GM18505 (cell line): ENCODE measurements at regions not wholly inside any gene's neighbourhood (a gene's known extent, or its start where the extent isn't known, plus 50 kb on each side); places are given as distances from the start of the nearest gene placed in this dataset.

Experiments
- ATAC-seq: cut with Tn5 transposase; IDR thresholded peaks from one replicate; pipeline ENCODE4 v1.9.1; 2021; ENCODE audit not compliant: unreplicated experiment
- POLR2A ChIP-seq: IDR thresholded peaks from 4 replicates; pipeline ENCODE4 v1.6.1; 2011; ENCODE audit warnings: borderline replicate concordance; ENCODE audit not compliant: insufficient read depth, insufficient read length; ENCODE audit errors: extremely low read depth

- TF ChIP-seq POLR2A: no peak
- no peak for ATAC-seq
Measured at GRCh38 chr17:68740555-68741447, 139.6 kb upstream of the FAM20A start.

DNA sequence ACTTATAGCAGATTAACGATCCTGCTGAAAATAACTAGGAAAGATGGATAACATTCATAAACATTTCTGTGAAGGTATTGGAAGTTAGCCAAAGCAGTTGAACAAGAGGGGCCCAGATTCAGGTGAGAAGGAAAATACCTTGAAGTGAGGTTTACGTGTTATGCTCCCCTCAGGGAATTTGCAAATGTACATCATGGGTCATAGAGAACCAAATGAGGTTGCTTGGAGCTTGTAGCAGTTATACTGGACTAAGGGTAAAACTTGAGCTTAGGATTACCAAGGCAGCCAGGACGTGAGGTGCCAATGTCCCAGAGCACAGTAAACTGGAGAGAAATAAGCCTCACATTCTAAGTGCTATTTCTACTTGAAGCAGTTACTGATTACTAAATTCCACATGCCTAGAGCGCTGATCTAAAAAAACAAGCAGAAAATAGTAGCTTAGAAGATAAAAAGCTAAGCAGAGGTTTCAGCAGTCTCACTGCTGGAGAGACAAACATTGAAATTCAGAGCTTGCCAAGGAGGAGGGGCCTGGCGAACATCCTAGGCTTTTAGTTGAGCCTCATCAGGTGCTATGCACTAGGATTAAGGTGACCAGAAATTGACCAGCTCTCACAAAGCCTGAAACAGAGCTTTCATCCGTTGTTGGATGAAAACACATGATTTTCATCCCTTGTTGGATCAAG lies 136.7 kb upstream of the FAM20A start:
- no peak for ATAC-seq
- no peak for TF ChIP-seq POLR2A

GRCh38 chr17:68734931-68735330 lies 133.8 kb upstream of the FAM20A start:
- no peak for TF ChIP-seq POLR2A
- ATAC-seq: no peak

DNA sequence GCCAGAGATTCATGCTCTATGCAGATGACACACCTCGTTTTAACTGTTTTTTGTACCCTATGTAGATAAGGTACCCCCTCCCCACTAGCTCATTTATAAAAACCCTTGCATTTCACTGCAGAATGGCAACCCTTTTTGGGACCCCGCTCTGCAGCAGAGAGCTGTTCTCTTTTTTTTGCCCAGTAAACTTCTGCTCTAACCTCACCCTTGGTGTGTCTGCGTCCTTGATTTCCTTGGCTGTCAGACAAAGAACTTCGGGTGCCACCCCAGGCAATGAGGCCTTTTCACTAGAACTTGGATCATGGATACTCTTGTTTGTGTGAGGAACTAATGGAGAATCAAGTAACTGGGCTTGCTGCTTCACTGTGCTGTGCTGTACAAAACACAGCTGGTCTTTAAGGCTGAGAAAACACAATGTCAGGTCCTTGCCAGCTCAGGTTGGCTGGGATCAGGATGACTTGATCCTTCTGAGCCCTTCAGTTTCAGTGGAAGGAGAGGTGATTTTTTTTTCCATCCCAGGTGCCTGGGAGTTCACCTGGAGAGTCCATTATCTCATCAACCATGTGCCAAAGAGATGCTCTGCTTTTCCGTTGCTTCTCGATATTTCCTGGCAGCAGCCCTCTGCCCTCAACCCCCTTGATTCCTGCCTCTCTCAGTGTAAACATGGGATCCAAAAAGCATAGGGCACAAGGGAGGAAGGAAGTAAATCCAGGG lies 133.2 kb upstream of the FAM20A start:
- no peak for ATAC-seq
- TF ChIP-seq POLR2A: no peak

DNA sequence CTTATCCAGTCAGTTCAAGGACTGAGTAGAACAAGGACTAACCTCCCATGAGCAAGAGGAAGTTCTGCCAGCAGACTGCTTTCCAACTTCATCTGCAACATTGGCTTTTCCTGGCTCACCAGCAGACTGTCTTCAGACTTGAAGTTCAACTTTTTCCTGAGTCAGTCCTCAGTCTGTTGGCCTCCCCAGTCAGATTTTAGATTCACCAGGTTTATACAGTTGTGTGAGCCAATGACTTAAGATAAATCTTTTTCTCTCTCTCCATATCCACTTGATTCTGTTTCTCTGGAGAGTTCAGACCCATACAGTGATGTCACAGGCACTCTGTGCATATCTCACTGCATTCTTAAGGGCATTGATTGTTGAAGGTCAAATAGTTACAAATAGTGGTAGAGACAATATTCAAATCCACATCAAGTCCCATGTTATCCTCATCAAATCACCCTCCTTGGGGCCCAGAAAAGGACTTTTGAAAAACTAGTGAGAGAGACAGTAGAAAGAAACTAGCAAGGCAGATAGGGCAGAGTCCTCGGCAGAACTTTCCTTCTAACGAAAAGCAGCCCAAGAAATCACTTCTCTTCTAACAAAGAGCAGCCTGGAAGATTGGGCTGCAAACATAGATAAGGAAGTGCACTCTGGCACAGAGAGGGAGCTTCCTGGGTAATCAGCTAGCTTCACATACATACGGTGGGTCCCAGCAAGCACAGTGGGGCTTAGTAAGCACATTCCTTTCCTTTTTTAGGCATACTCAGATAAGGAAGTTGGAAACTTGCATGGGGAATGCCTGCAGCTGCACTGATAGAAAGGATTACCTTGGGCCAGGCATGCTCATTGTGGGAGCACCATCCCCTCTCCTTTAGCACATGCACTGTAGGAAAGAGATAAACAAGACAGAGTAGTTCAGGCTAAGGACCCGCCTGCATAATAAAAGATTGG lies 132.3 kb upstream of the FAM20A start:
- ATAC-seq: no peak
- no peak for TF ChIP-seq POLR2A

DNA sequence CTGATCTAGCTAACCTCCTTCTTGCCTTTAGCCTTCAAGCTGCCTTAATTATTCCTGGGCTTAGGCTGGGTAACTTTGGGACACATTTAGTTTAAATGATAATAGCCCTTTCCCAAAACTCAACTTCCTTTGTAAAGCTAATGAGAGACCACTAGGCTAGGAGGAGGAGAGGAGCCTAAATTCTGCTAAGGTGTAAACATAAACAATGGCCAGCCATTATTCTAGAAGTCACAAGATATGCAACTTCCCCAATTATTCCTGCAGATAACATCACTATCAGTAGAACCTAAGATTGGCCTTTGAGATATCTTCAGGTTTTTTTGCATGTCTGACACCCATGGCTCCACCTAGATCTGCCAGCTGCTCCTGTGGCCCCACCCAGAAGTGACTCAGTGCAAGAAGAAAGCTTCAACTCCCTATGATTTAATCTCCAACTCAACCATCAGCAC lies 131.2 kb upstream of the FAM20A start:
- TF ChIP-seq POLR2A: no peak
- ATAC-seq: no peak

DNA sequence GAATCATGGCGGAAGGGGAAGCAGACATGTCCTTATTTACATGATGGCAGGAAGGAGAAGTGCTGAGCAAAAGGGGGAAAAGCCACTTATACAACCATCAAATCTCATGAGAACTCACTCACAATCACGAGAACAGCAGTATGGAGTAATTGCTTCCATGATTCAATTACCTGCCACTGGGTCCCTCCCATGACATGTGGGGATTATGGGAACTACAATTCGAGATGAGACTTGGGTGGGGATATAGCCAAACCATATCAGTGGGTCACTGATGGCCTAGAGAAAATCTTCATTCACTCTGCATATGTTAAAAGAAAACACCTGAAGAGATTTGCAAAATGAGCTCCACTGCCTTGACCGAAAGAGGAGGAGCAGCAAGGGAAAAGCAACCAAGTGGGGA lies 130.3 kb upstream of the FAM20A start:
- TF ChIP-seq POLR2A: no peak
- ATAC-seq: no peak

DNA sequence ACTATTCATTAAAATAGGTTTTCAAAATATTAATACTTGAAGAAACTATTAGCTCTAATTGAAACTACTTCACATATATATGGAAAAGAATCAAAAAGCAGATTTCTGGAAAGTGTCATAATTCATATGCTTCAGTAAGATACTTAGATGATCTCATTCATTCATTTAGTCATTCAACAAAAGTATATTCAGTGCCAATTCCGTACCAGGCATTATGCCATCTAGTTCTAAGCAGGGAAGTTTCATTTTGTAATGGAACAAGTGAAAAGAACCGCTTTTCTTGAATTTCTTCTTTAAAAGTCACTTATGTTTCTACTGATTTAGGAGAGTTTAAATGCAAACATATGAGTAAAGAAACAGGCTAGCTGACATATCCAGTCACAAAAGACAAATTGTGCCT lies 118.3 kb upstream of the FAM20A start:
- ATAC-seq: no peak
- TF ChIP-seq POLR2A: no peak

- no peak for ATAC-seq
- no peak for TF ChIP-seq POLR2A
Measured at GRCh38 chr17:68718926-68719325, 117.8 kb upstream of the FAM20A start.

DNA sequence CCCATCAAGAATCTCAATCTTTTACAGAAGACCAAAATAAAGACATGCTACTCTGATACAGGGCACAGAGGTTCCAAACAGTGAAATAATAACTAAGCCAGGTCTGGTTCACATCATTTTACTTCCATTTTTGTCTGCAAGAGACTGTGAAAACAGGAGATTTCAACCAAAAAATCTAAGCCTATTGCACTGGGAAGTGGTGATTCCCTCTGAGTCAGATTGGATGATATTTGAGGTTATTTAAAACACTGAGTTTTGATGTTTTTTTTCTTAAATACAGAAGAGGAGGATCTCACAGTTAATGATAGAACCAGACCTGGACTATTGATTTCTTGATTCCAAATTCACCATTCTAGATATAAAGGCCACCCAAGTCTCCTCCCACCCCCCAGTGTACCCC lies 117.3 kb upstream of the FAM20A start:
- TF ChIP-seq POLR2A: no peak
- no peak for ATAC-seq

GRCh38 chr17:68714676-68715075 lies 113.5 kb upstream of the FAM20A start:
- ATAC-seq: no peak
- no peak for TF ChIP-seq POLR2A

GRCh38 chr17:68711858-68712257 lies 110.7 kb upstream of the FAM20A start:
- no peak for TF ChIP-seq POLR2A

GRCh38 chr17:68710976-68711375 lies 109.8 kb upstream of the FAM20A start:
- ATAC-seq: no peak
- TF ChIP-seq POLR2A: no peak

More at GRCh38 chr17:68711858-68712257, 110.7 kb upstream of the FAM20A start:
- ATAC-seq: no peak

DNA sequence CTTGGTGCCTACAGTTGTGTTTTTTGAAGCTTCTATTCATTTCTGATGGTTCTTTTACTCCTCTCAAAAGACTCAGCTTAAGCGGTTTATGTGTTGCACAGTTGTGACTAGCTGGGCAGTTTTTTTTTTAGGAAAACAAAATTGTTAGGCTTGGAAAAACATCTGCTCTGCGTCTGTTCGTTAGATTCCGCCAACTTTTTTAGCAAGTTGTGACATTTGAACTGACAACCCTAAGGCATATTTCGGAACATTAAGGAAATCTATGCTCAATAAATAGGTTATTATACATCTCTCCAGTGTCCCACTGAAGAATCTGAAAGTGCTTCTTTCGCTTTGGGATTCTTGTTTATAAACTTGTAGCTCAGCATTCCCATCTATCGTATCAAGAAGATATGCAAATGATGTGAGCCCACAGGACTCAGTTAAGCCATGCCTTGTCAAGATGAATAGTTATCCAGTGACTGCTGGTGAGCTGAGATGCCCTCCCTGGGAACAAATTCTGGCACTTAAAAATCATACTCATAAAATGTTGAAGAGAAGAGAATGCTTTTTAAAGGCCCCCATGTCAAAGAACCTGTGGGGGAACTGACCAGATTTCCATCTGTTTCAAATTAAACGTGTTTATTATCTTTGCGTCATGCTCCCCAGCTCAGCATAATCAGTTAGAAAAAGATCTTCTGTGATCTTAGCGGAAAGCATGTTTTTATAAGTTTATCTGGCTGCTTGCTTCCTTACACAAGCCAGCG lies 109.0 kb upstream of the FAM20A start:
- no peak for TF ChIP-seq POLR2A
- no peak for ATAC-seq
